IMR-90 (cell line): ENCODE measurements at regions not wholly inside any gene's neighbourhood (a gene's known extent, or its start where the extent isn't known, plus 50 kb on each side); places are given as distances from the start of the nearest gene placed in this dataset.
"Not testable (repeated sequence)": the region's sequence is repeated elsewhere in the genome, so short reads cannot be mapped to it uniquely, and the experiment has no call there.

ENCODE experiments used
- ATAC-seq: fragments of 200-7000 bp; cut with Tn5 transposase; 2 replicates; pipeline ENCODE4 v1.9.1; 2020; ENCODE audit warnings: low read depth, mild to moderate bottlenecking, moderate library complexity
- BruUV-seq: library from RNA; stranded (reverse); fragments of 400-500 nt; replicated peaks from 2 replicates; lab custom pipeline; 2021; lab: Mats Ljungman, UMichigan
- CTCF ChIA-PET: fragments of 300-600 bp; formaldehyde crosslinking; extraction: SDS; loops from one replicate; lab custom pipeline; 2021; ENCODE audit warnings: antibody characterized with exemption; lab: Yijun Ruan, JAX
- POLR2A ChIA-PET: fragments of 300-600 bp; sonication (Branson Sonifier 250); formaldehyde crosslinking; loops from one replicate; lab custom pipeline; 2022; ENCODE audit warnings: antibody characterized with exemption; ENCODE audit not compliant: unreplicated experiment; lab: Charles Lee
- DNase-seq: peaks from one replicate; pipeline ENCODE4 v3.0.0; 2013
- H2AFZ ChIP-seq: replicated peaks from 2 replicates; pipeline ENCODE3; 2013; ENCODE audit warnings: low read length, mild to moderate bottlenecking; ENCODE audit not compliant: poor library complexity
- H2AK5ac ChIP-seq: 2 replicates; pipeline ENCODE4 v1.6.1; 2013; ENCODE audit warnings: low read depth, low read length, inconsistent platforms
- H2AK9ac ChIP-seq: replicated peaks from 2 replicates; pipeline ENCODE3; 2013; ENCODE audit warnings: mild to moderate bottlenecking, low read depth, low read length, moderate library complexity; ENCODE audit not compliant: poor library complexity
- H2BK120ac ChIP-seq: 2 replicates; pipeline ENCODE4 v1.6.1; 2013; ENCODE audit warnings: low read depth, low read length, inconsistent platforms
- H2BK15ac ChIP-seq: 3 replicates; pipeline ENCODE4 v1.6.1; 2013; ENCODE audit warnings: low read depth, low read length, inconsistent platforms
- H2BK20ac ChIP-seq: 2 replicates; pipeline ENCODE4 v1.6.1; 2013; ENCODE audit warnings: low read depth, mild to moderate bottlenecking, inconsistent platforms, low read length, moderate library complexity
- H2BK5ac ChIP-seq: 2 replicates; pipeline ENCODE4 v1.6.1; 2013; ENCODE audit warnings: mild to moderate bottlenecking, low read depth, low read length, inconsistent platforms; ENCODE audit not compliant: poor library complexity, severe bottlenecking
- H3K14ac ChIP-seq: replicated peaks from 2 replicates; pipeline ENCODE4 v1.6.1; 2013; ENCODE audit warnings: low read depth, low read length, inconsistent platforms
- H3K18ac ChIP-seq: 2 replicates; pipeline ENCODE4 v1.6.1; 2013; ENCODE audit warnings: low read depth, low read length, control low read depth
- H3K23ac ChIP-seq: 2 replicates; pipeline ENCODE4 v1.6.1; 2013; ENCODE audit warnings: low read depth, low read length, inconsistent platforms
- H3K27ac ChIP-seq: 2 replicates; pipeline ENCODE4 v1.5.1; 2013; ENCODE audit warnings: mild to moderate bottlenecking, control low read depth, low read length; ENCODE audit not compliant: insufficient read depth
- H3K27me3 ChIP-seq: 2 replicates; pipeline ENCODE4 v1.6.1; 2013; ENCODE audit warnings: low read length; ENCODE audit not compliant: control insufficient read depth, insufficient read depth
- H3K36me3 ChIP-seq: 2 replicates; pipeline ENCODE4 v1.6.1; 2013; ENCODE audit warnings: low read length, mixed read lengths; ENCODE audit not compliant: control insufficient read depth, insufficient read depth
- H3K4ac ChIP-seq: 2 replicates; pipeline ENCODE4 v1.6.1; 2013; ENCODE audit warnings: low read depth, low read length, inconsistent platforms
- H3K4me1 ChIP-seq: 2 replicates; pipeline ENCODE4 v1.6.1; 2013; ENCODE audit warnings: low read length, mixed read lengths; ENCODE audit not compliant: control insufficient read depth, insufficient read depth
- H3K4me2 ChIP-seq: 2 replicates; pipeline ENCODE4 v1.6.1; 2013; ENCODE audit warnings: low read depth, mild to moderate bottlenecking, control low read depth, low read length, moderate library complexity
- H3K4me3 ChIP-seq: 2 replicates; pipeline ENCODE4 v1.5.1; 2013; ENCODE audit warnings: low read depth, mild to moderate bottlenecking, control low read depth, low read length, moderate library complexity; ENCODE audit not compliant: insufficient read depth
- H3K56ac ChIP-seq: 2 replicates; pipeline ENCODE4 v1.6.1; 2013; ENCODE audit warnings: low read length, inconsistent platforms; ENCODE audit not compliant: insufficient read depth; ENCODE audit errors: extremely low read depth
- H3K79me1 ChIP-seq, 2 experiments: 2 replicates each; pipeline ENCODE4 v1.6.1; 2013; ENCODE audit warnings: low read length in 2 of 2, inconsistent platforms in 1 of 2, low read depth in 1 of 2
- H3K9ac ChIP-seq: 2 replicates; pipeline ENCODE4 v1.6.1; 2013; ENCODE audit warnings: low read depth, low read length, control low read depth
- H3K9me1 ChIP-seq: 2 replicates; pipeline ENCODE4 v1.6.1; 2013; ENCODE audit warnings: low read length, inconsistent platforms; ENCODE audit not compliant: insufficient read depth
- H3K9me3 ChIP-seq: 2 replicates; pipeline ENCODE4 v1.6.1; 2013; ENCODE audit warnings: low read length; ENCODE audit not compliant: control insufficient read depth, insufficient read depth
- H4K20me1 ChIP-seq: 2 replicates; pipeline ENCODE4 v1.6.1; 2013; ENCODE audit warnings: low read length, inconsistent platforms; ENCODE audit not compliant: insufficient read depth
- H4K5ac ChIP-seq: 2 replicates; pipeline ENCODE4 v1.6.1; 2013; ENCODE audit warnings: mild to moderate bottlenecking, low read depth, low read length, control low read depth
- H4K8ac ChIP-seq, 2 experiments: 2 replicates each; pipeline ENCODE4 v1.6.1; 2013; ENCODE audit warnings: low read depth in 2 of 2, low read length in 2 of 2, control low read depth in 1 of 2, inconsistent platforms in 1 of 2
- H4K91ac ChIP-seq: 2 replicates; pipeline ENCODE4 v1.6.1; 2013; ENCODE audit warnings: low read depth, low read length, inconsistent platforms; ENCODE audit not compliant: insufficient read depth
- BHLHE40 ChIP-seq: fragments of 150-350 bp; IDR thresholded peaks from 2 replicates; pipeline ENCODE4 v1.6.1; 2016; ENCODE audit warnings: mild to moderate bottlenecking, low read depth, low read length
- RAD21 ChIP-seq: IDR thresholded peaks from 2 replicates; pipeline ENCODE4 v1.6.1; 2012; ENCODE audit warnings: low read length, improper control_type of control experiment
- WGBS, 2 experiments: methylation state at CpG; one replicate each; pipeline versions ENCODE4 v1.1.5 to v1.1.7; 2013; ENCODE audit warnings: missing lambda C conversion rate in 2 of 2; ENCODE audit not compliant: insufficient read length in 1 of 2; ENCODE audit errors: extremely low coverage in 2 of 2; 5-methylcytosine and 5-hydroxymethylcytosine counted together
- dilution Hi-C: fragments of 300-500 bp; cut with HindIII; formaldehyde crosslinking; loops from one replicate; pipeline ENCODE4 v1.14.3; 2018; ENCODE audit warnings: low sequenced_read_pairs; ENCODE audit not compliant: unreplicated experiment
- in situ Hi-C: fragments of 300-500 bp; cut with MboI; formaldehyde crosslinking; loops from 3 replicates; pipeline ENCODE4 v1.14.3; 2019; ENCODE audit warnings: low sequenced_read_pairs, inconsistent platforms, mixed read lengths
- intact Hi-C: fragments of 100-400 bp; cut with micrococcal nuclease; formaldehyde crosslinking; loops from 2 replicates; pipeline ENCODE4 v1.10.0; 2022

GRCh38 chr6:6744551-6744950 lies 156.0 kb downstream of the LY86 start:
- Histone ChIP-seq H3K27ac (no peak overlapping the region), H2BK5ac (no peak overlapping the region), H3K79me1 (no peaks in the 10 kb centered on the region), H3K18ac (no peak overlapping the region), H4K8ac (no peak overlapping the region), H3K23ac (no peak overlapping the region), H3K14ac (no peak overlapping the region), H2AFZ (no peak overlapping the region), H3K4me2 (no peak overlapping the region), H3K27me3 (no peaks in the 10 kb centered on the region; the same call in 1 of the 2 replicates), H2AK9ac (no peak overlapping the region), H2BK15ac (no peak overlapping the region), H4K91ac (no peak overlapping the region), H2BK20ac (no peak overlapping the region), H3K4ac (no peak overlapping the region), H3K9me1 (peaks cover 10% of the 10 kb centered on the region; the same call in 1 of the 2 replicates), H3K9me3 (no peaks in the 10 kb centered on the region), H2AK5ac (no peak overlapping the region), H3K36me3 (no peaks in the 10 kb centered on the region), H3K9ac (no peak overlapping the region), H3K4me3 (no peak overlapping the region), H4K5ac (no peak overlapping the region), H2BK120ac (no peak overlapping the region), H4K20me1 (no peaks in the 10 kb centered on the region), H3K56ac (no peak overlapping the region), H3K4me1 (peaks cover 5% of the 10 kb centered on the region)
- in situ Hi-C loops (no loop called here), intact Hi-C loops (no loop called here), dilution Hi-C loops (no loop called here)
- no CpG with 5 or more reads among the region's 4 CpGs for WGBS, 2 experiments
- TF ChIP-seq BHLHE40 = no peak
- TF ChIP-seq RAD21 = no peak
- no peak for ATAC-seq
- ChIA-PET CTCF (interaction anchor here (1.0 kb wide), 1 partner anchor 15 kb away, joined by 3 read pairs; no protein-coding TSS in a partner anchor), POLR2A (no interaction called here)
- no TSS peak for BruUV-seq
- no peak for DNase-seq

DNA sequence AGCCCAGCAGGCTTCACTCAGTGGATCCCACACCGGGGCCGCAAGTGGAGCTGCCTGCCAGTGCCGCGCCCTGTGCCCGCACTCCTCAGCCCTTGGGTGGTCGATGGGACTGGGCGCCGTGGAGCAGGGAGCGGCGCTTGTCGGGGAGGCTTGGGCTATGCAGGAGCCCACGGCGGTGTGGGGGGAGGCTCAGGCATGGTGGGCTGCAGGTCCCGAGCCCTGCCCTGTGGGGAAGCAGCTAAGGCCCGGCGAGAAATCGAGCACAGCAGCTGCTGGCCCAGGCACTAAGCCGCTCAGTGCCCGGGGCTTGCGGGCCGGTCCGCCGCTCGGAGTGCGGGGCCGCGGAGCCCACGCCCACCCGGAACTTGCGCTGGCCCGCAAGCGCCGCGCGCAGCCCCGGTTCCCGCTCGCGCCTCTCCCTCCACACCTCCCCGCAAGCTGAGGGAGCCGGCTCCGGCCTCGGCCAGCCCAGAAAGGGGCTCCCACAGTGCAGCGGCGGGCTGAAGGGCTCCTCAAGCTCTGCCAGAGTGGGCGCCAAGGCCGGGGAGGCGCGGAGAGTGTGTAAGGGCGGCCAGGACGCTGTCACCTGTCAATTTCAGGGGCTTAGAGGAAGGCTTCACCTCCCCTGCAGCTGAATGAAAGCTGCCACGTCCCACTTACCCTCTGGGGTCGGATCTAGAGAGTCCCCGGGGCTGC lies 157.3 kb downstream of the LY86 start:
- Histone ChIP-seq H3K4me1 (peaks cover 10% of the 10 kb centered on the region), H3K9me1 (peaks cover 15% of the 10 kb centered on the region; the same call in 1 of the 2 replicates)
- H3K14ac ChIP-seq, DNase-seq, H2AFZ ChIP-seq, ATAC-seq, H3K9me3 ChIP-seq, H2BK120ac ChIP-seq, in situ Hi-C loops, H4K8ac ChIP-seq, H3K27me3 ChIP-seq, H4K20me1 ChIP-seq, H3K36me3 ChIP-seq, H3K23ac ChIP-seq, H3K27ac ChIP-seq, H4K5ac ChIP-seq, BruUV-seq, H4K91ac ChIP-seq, POLR2A ChIA-PET, H3K18ac ChIP-seq, H2AK9ac ChIP-seq, H2BK5ac ChIP-seq, CTCF ChIA-PET, H3K4me2 ChIP-seq, H3K79me1 ChIP-seq, H3K56ac ChIP-seq, dilution Hi-C loops, H3K9ac ChIP-seq, H2BK20ac ChIP-seq, intact Hi-C loops, H2BK15ac ChIP-seq, H3K4me3 ChIP-seq, H2AK5ac ChIP-seq, H3K4ac ChIP-seq: not testable (repeated sequence)
- no CpG with 5 or more reads among the region's 54 CpGs for WGBS, 2 experiments
